CD14-positive monocyte (primary cell): ENCODE measurements at regions not wholly inside any gene's neighbourhood (a gene's known extent, or its start where the extent isn't known, plus 50 kb on each side); places are given as distances from the start of the nearest gene placed in this dataset.

Experiments used
- DNase-seq, 3 donors: peaks; one replicate each; pipeline ENCODE4 v3.0.0-alpha.2; 2011 to 2022
- H2AFZ ChIP-seq: 2 replicates; pipeline ENCODE4 v1.6.0; 2012; ENCODE audit warnings: mild to moderate bottlenecking, low read depth, low read length, inconsistent platforms; ENCODE audit not compliant: insufficient read depth, poor library complexity, severe bottlenecking
- H3K27ac ChIP-seq, 2 donors: 1 replicate in 1 of 2; 2 replicates in 1 of 2; pipeline ENCODE4 v1.5.1; 2012 to 2013; ENCODE audit warnings: low read length in 2 of 2, control low read depth in 1 of 2, inconsistent platforms in 1 of 2, low read depth in 1 of 2, mild to moderate bottlenecking in 1 of 2
- H3K27me3 ChIP-seq, 2 donors: one replicate each; pipeline versions ENCODE4 v1.6.0 to v1.6.1; 2011 to 2013; ENCODE audit warnings: low read length in 2 of 2; ENCODE audit not compliant: control insufficient read depth in 2 of 2, insufficient read depth in 2 of 2
- H3K36me3 ChIP-seq, 2 donors: replicated peaks in 1 of 2; 1 replicate in 1 of 2; 2 replicates in 1 of 2; pipeline versions ENCODE4 v1.5.1 to v1.6.1; 2012 to 2013; ENCODE audit warnings: low read length in 2 of 2, control low read depth in 1 of 2, inconsistent platforms in 1 of 2, mild to moderate bottlenecking in 1 of 2; ENCODE audit not compliant: insufficient read depth in 2 of 2, control insufficient read depth in 1 of 2
- H3K4me1 ChIP-seq, 2 donors: 1 replicate in 1 of 2; 2 replicates in 1 of 2; pipeline versions ENCODE4 v1.5.1 to v1.6.1; 2012 to 2013; ENCODE audit warnings: low read length in 2 of 2, control low read depth in 1 of 2, inconsistent platforms in 1 of 2, mild to moderate bottlenecking in 1 of 2, moderate library complexity in 1 of 2; ENCODE audit not compliant: insufficient read depth in 2 of 2, control insufficient read depth in 1 of 2
- H3K4me2 ChIP-seq: replicated peaks from 2 replicates; pipeline ENCODE3; 2012; ENCODE audit warnings: low read length, moderate library complexity, mild to moderate bottlenecking; ENCODE audit not compliant: poor library complexity, severe bottlenecking; ENCODE audit errors: extremely low read depth
- H3K4me3 ChIP-seq, 3 experiments: fragments of 200-600 bp in 1 of 3; sonication (generic) in 1 of 3; replicated peaks in 1 of 3; 1 replicate in 2 of 3; 2 replicates in 1 of 3; pipeline ENCODE4 v1.5.1; 2011 to 2013; ENCODE audit warnings: low read length in 3 of 3, mild to moderate bottlenecking in 3 of 3, control low read depth in 2 of 3, low read depth in 2 of 3, inconsistent platforms in 1 of 3, moderate library complexity in 1 of 3
- H3K79me2 ChIP-seq: 2 replicates; pipeline ENCODE4 v1.6.0; 2012; ENCODE audit warnings: mild to moderate bottlenecking, control low read depth, inconsistent platforms, low read length, moderate library complexity; ENCODE audit not compliant: insufficient read depth
- H3K9ac ChIP-seq: 2 replicates; pipeline ENCODE4 v1.6.0; 2017; ENCODE audit warnings: low read length, mild to moderate bottlenecking; ENCODE audit not compliant: insufficient read depth, poor library complexity, severe bottlenecking
- H3K9me3 ChIP-seq, 2 donors: replicated peaks in 1 of 2; 1 replicate in 1 of 2; 2 replicates in 1 of 2; pipeline versions ENCODE4 v1.5.1 to v1.6.1; 2012 to 2013; ENCODE audit warnings: low read length in 2 of 2, control low read depth in 1 of 2; ENCODE audit not compliant: control insufficient read depth in 1 of 2, insufficient read depth in 1 of 2
- H4K20me1 ChIP-seq: 2 replicates; pipeline ENCODE4 v1.6.0; 2012; ENCODE audit warnings: mild to moderate bottlenecking, low read length, control low read depth, moderate library complexity; ENCODE audit not compliant: insufficient read depth
- H3K27ac Mint-ChIP-seq, 7 donors: one replicate each; pipeline ENCODE4 v1.8.0; 2020; ENCODE audit warnings: mild to moderate bottlenecking in 7 of 7, mixed read lengths in 7 of 7, moderate library complexity in 6 of 7, inconsistent platforms in 2 of 7
- H3K27me3 Mint-ChIP-seq, 3 donors: one replicate each; pipeline ENCODE4 v1.8.0; 2021 to 2022; ENCODE audit warnings: low read depth in 3 of 3, mild to moderate bottlenecking in 3 of 3, mixed read lengths in 3 of 3, moderate library complexity in 3 of 3, inconsistent platforms in 1 of 3
- H3K36me3 Mint-ChIP-seq, 2 donors: one replicate each; pipeline ENCODE4 v1.8.0; 2020; ENCODE audit warnings: mixed read lengths in 2 of 2, inconsistent platforms in 1 of 2, mild to moderate bottlenecking in 1 of 2
- H3K4me1 Mint-ChIP-seq: one replicate; pipeline ENCODE4 v1.8.0; 2020; ENCODE audit warnings: mild to moderate bottlenecking, mixed read lengths
- H3K4me3 Mint-ChIP-seq, 2 donors: one replicate each; pipeline ENCODE4 v1.8.0; 2020; ENCODE audit warnings: mild to moderate bottlenecking in 2 of 2, mixed read lengths in 2 of 2, moderate library complexity in 1 of 2
- H3K9me3 Mint-ChIP-seq, 7 donors: one replicate each; pipeline ENCODE4 v1.8.0; 2020 to 2022; ENCODE audit warnings: mixed read lengths in 7 of 7, mild to moderate bottlenecking in 6 of 7, moderate library complexity in 6 of 7, inconsistent platforms in 2 of 7
- CTCF ChIP-seq: fragments of 200-600 bp; IDR thresholded peaks from one replicate; pipeline ENCODE4 v1.8.0; 2022; ENCODE audit warnings: antibody characterized with exemption, mild to moderate bottlenecking
- WGBS: methylation state at CpG from one replicate; pipeline ENCODE4 v1.1.5; 2013; ENCODE audit warnings: missing lambda C conversion rate; ENCODE audit not compliant: insufficient coverage; 5-methylcytosine and 5-hydroxymethylcytosine counted together
- intact Hi-C, 2 donors: fragments of 100-400 bp; cut with micrococcal nuclease; formaldehyde crosslinking; loops; one replicate each; pipeline versions ENCODE4 v1.15.0 to v1.15.1; 2023

- Histone ChIP-seq H3K27me3 (no peaks in the 10 kb centered on the region), H3K4me1 (no peaks in the 10 kb centered on the region), H3K27ac (no peak overlapping the region), H3K9me3 (no peaks in the 10 kb centered on the region), H3K4me2 (no peak overlapping the region), H3K9ac (no peak overlapping the region), H3K36me3 (no peaks in the 10 kb centered on the region), H2AFZ (no peak overlapping the region), H3K4me3 (no peak overlapping the region), H4K20me1 (no peaks in the 10 kb centered on the region), H3K79me2 (no peaks in the 10 kb centered on the region)
- DNase-seq = no peak
- Mint-ChIP-seq H3K9me3 (no peaks in the 10 kb centered on the region), H3K4me1 (peaks cover 6% of the 10 kb centered on the region), H3K4me3 (no peak overlapping the region), H3K27me3 (no peaks in the 10 kb centered on the region), H3K36me3 (no peaks in the 10 kb centered on the region), H3K27ac (no peak overlapping the region)
- intact Hi-C loops = no loop called here
- WGBS = no CpG with 5 or more reads among the region's 2 CpGs
- TF ChIP-seq CTCF = no peak
Observed at GRCh38 chr2:59288771-59289170, 1047.6 kb upstream of the FANCL start.

GRCh38 chr2:59282374-59283057, 1041.4 kb upstream of the FANCL start:
- TF ChIP-seq CTCF = no peak
- Histone ChIP-seq H3K9ac (no peak overlapping the region), H3K4me1 (peaks cover 4 to 5% of the 10 kb centered on the region in 2 donors), H3K4me3 (no peak overlapping the region), H3K4me2 (no peak overlapping the region), H3K36me3 (no peaks in the 10 kb centered on the region), H3K9me3 (no peaks in the 10 kb centered on the region), H3K27ac (no peak overlapping the region), H3K27me3 (no peaks in the 10 kb centered on the region), H3K79me2 (no peaks in the 10 kb centered on the region), H4K20me1 (no peaks in the 10 kb centered on the region), H2AFZ (no peak overlapping the region)
- 90% methylated on average over 2 of the region's 6 CpGs for WGBS
- H3K36me3 Mint-ChIP-seq = no peaks in the 10 kb centered on the region
- no peak for DNase-seq
- H3K9me3 Mint-ChIP-seq = no peaks in the 10 kb centered on the region
- H3K27me3 Mint-ChIP-seq = no peaks in the 10 kb centered on the region
- no peak overlapping the region for H3K27ac Mint-ChIP-seq
- peaks cover 11% of the 10 kb centered on the region for H3K4me1 Mint-ChIP-seq
- H3K4me3 Mint-ChIP-seq = no peak overlapping the region
- intact Hi-C loops = no loop called here
